Progenitor cell of endocrine pancreas (in vitro differentiated cells): ENCODE measurements at regions not wholly inside any gene's neighbourhood (a gene's known extent, or its start where the extent isn't known, plus 50 kb on each side); places are given as distances from the start of the nearest gene placed in this dataset.
A peak's percentile ranks its signal among the peaks of the same experiment; 100 is the strongest.

Experiments used
- DNase-seq: peaks from one replicate; pipeline ENCODE4 v3.0.0; 2021; ENCODE audit warnings: low spot score; ENCODE audit not compliant: unreplicated experiment
- H3K27ac Mint-ChIP-seq: 2 replicates; pipeline ENCODE4 v1.8.0; 2021; ENCODE audit warnings: mild to moderate bottlenecking, moderate library complexity, mixed read lengths
- H3K27me3 Mint-ChIP-seq: 2 replicates; pipeline ENCODE4 v1.8.0; 2021; ENCODE audit warnings: mixed read lengths
- H3K36me3 Mint-ChIP-seq: 2 replicates; pipeline ENCODE4 v1.8.0; 2022; ENCODE audit warnings: mixed read lengths; ENCODE audit not compliant: insufficient read depth
- H3K4me1 Mint-ChIP-seq: 2 replicates; pipeline ENCODE4 v1.8.0; 2021; ENCODE audit warnings: low read depth, mixed read lengths
- H3K4me3 Mint-ChIP-seq: 2 replicates; pipeline ENCODE4 v1.8.0; 2021; ENCODE audit warnings: low read depth, mild to moderate bottlenecking, moderate library complexity, mixed read lengths
- H3K9me3 Mint-ChIP-seq: 2 replicates; pipeline ENCODE4 v1.8.0; 2021; ENCODE audit warnings: low read depth, mixed read lengths
- CTCF ChIP-seq: fragments of 200-600 bp; sonication (generic); IDR thresholded peaks from one replicate; pipeline ENCODE4 v1.5.0; 2021; ENCODE audit warnings: antibody characterized with exemption, mild to moderate bottlenecking; ENCODE audit not compliant: unreplicated experiment

- Mint-ChIP-seq H3K4me1 (no peaks in the 10 kb centered on the region), H3K4me3 (no peak overlapping the region), H3K36me3 (no peaks in the 10 kb centered on the region), H3K27me3 (peaks cover under 1% of the 10 kb centered on the region), H3K27ac (no peak overlapping the region), H3K9me3 (peaks cover 36% of the 10 kb centered on the region)
- DNase-seq = no peak
- no peak for TF ChIP-seq CTCF
Measured at GRCh38 chr18:44370861-44371260, 309.8 kb upstream of the SETBP1 start.

GRCh38 chr18:44374966-44375365 is 305.7 kb upstream of the SETBP1 start:
- H3K36me3 Mint-ChIP-seq = no peaks in the 10 kb centered on the region
- peaks cover 29% of the 10 kb centered on the region for H3K9me3 Mint-ChIP-seq
- no peak overlapping the region for H3K27ac Mint-ChIP-seq
- no peak overlapping the region for H3K4me3 Mint-ChIP-seq
- no peak for TF ChIP-seq CTCF
- no peak for DNase-seq
- H3K27me3 Mint-ChIP-seq = peaks cover 3% of the 10 kb centered on the region
- no peaks in the 10 kb centered on the region for H3K4me1 Mint-ChIP-seq

GRCh38 chr18:44386401-44386800 is 294.3 kb upstream of the SETBP1 start:
- no peak overlapping the region for H3K4me3 Mint-ChIP-seq
- no peaks in the 10 kb centered on the region for H3K36me3 Mint-ChIP-seq

GRCh38 chr18:44388329-44388728 is 292.4 kb upstream of the SETBP1 start:
- TF ChIP-seq CTCF = no peak
- H3K27me3 Mint-ChIP-seq = no peaks in the 10 kb centered on the region
- no peaks in the 10 kb centered on the region for H3K36me3 Mint-ChIP-seq
- no peaks in the 10 kb centered on the region for H3K9me3 Mint-ChIP-seq
- no peak overlapping the region for H3K27ac Mint-ChIP-seq
- DNase-seq = no peak
- H3K4me1 Mint-ChIP-seq = peaks cover 12% of the 10 kb centered on the region
- H3K4me3 Mint-ChIP-seq = no peak overlapping the region

More at GRCh38 chr18:44386401-44386800, 294.3 kb upstream of the SETBP1 start:
- peaks cover 7% of the 10 kb centered on the region for H3K4me1 Mint-ChIP-seq
- DNase-seq = no peak
- H3K9me3 Mint-ChIP-seq = no peaks in the 10 kb centered on the region
- no peak overlapping the region for H3K27ac Mint-ChIP-seq
- TF ChIP-seq CTCF = no peak
- H3K27me3 Mint-ChIP-seq = no peaks in the 10 kb centered on the region

- H3K4me3 Mint-ChIP-seq = peak overlapping the region; percentile 7
- peaks cover 21% of the 10 kb centered on the region for H3K4me1 Mint-ChIP-seq
- no peaks in the 10 kb centered on the region for H3K9me3 Mint-ChIP-seq
- TF ChIP-seq CTCF = no peak
- no peak for DNase-seq
- H3K36me3 Mint-ChIP-seq = no peaks in the 10 kb centered on the region
- H3K27ac Mint-ChIP-seq = peak overlapping the region; percentile 77
- H3K27me3 Mint-ChIP-seq = no peaks in the 10 kb centered on the region
Measured at GRCh38 chr18:44392933-44393332, 287.8 kb upstream of the SETBP1 start.
